MG63 (cell line): ENCODE measurements at regions not wholly inside any gene's neighbourhood (a gene's known extent, or its start where the extent isn't known, plus 50 kb on each side); places are given as distances from the start of the nearest gene placed in this dataset.
"Not testable (repeated sequence)": the region's sequence is repeated elsewhere in the genome, so short reads cannot be mapped to it uniquely, and the experiment has no call there.

Experiments used
- DNase-seq: peaks from one replicate; pipeline ENCODE4 v3.0.0-alpha.2; 2020
- H3K27me3 ChIP-seq: fragments of 250-450 bp; sonication (Bioruptor Pico); 2 replicates; pipeline ENCODE4 v1.5.1; 2020; ENCODE audit warnings: mild to moderate bottlenecking, moderate library complexity
- H3K36me3 ChIP-seq: fragments of 250-450 bp; sonication (Bioruptor Pico); 2 replicates; pipeline ENCODE4 v1.5.1; 2020; ENCODE audit warnings: mild to moderate bottlenecking, moderate library complexity
- H3K4me3 ChIP-seq: fragments of 250-450 bp; sonication (Bioruptor Pico); 2 replicates; pipeline ENCODE4 v1.5.1; 2020; ENCODE audit warnings: mild to moderate bottlenecking, moderate library complexity
- H3K9me3 ChIP-seq: fragments of 250-450 bp; sonication (Bioruptor Pico); 2 replicates; pipeline ENCODE4 v1.5.1; 2020; ENCODE audit warnings: mild to moderate bottlenecking, moderate library complexity

GRCh38 chr6:10174761-10175160 is 240.1 kb downstream of the TFAP2A start:
- no peak for DNase-seq
- H3K36me3 ChIP-seq = no peaks in the 10 kb centered on the region
- no peaks in the 10 kb centered on the region for H3K9me3 ChIP-seq
- no peak overlapping the region for H3K4me3 ChIP-seq
- H3K27me3 ChIP-seq = no peaks in the 10 kb centered on the region

- no peaks in the 10 kb centered on the region for H3K27me3 ChIP-seq
- no peak overlapping the region for H3K4me3 ChIP-seq
- no peak for DNase-seq
- H3K9me3 ChIP-seq = no peaks in the 10 kb centered on the region
- no peaks in the 10 kb centered on the region for H3K36me3 ChIP-seq
These were observed 240.8 kb downstream of the TFAP2A start for GRCh38 chr6:10174056-10174455.

GRCh38 chr6:10171706-10172105 is 243.2 kb downstream of the TFAP2A start:
- not testable (repeated sequence) for H3K4me3 ChIP-seq, H3K36me3 ChIP-seq, DNase-seq

GRCh38 chr6:10170816-10171215 is 244.1 kb downstream of the TFAP2A start:
- no peaks in the 10 kb centered on the region for H3K27me3 ChIP-seq
- no peaks in the 10 kb centered on the region for H3K36me3 ChIP-seq
- no peak for DNase-seq
- H3K4me3 ChIP-seq = no peak overlapping the region
- H3K9me3 ChIP-seq = no peaks in the 10 kb centered on the region

More at GRCh38 chr6:10171706-10172105, 243.2 kb downstream of the TFAP2A start:
- not testable (repeated sequence) for H3K27me3 ChIP-seq, H3K9me3 ChIP-seq

GRCh38 chr6:10166031-10166430 is 248.8 kb downstream of the TFAP2A start:
- Histone ChIP-seq H3K27me3 (no peaks in the 10 kb centered on the region), H3K4me3 (no peak overlapping the region), H3K9me3 (no peaks in the 10 kb centered on the region), H3K36me3 (no peaks in the 10 kb centered on the region)
- no peak for DNase-seq

GRCh38 chr6:10163203-10163962 is 251.5 kb downstream of the TFAP2A start:
- H3K36me3 ChIP-seq = no peaks in the 10 kb centered on the region
- no peak overlapping the region for H3K4me3 ChIP-seq
- H3K9me3 ChIP-seq = no peaks in the 10 kb centered on the region
- DNase-seq = no peak
- no peaks in the 10 kb centered on the region for H3K27me3 ChIP-seq

GRCh38 chr6:10156875-10157274 is 258.0 kb downstream of the TFAP2A start:
- Histone ChIP-seq H3K4me3 (no peak overlapping the region), H3K9me3 (no peaks in the 10 kb centered on the region), H3K27me3 (no peaks in the 10 kb centered on the region), H3K36me3 (no peaks in the 10 kb centered on the region)
- no peak for DNase-seq

GRCh38 chr6:10154251-10154650 is 260.6 kb downstream of the TFAP2A start:
- Histone ChIP-seq H3K9me3 (no peaks in the 10 kb centered on the region), H3K27me3 (no peaks in the 10 kb centered on the region), H3K4me3 (no peak overlapping the region), H3K36me3 (no peaks in the 10 kb centered on the region)
- no peak for DNase-seq

GRCh38 chr6:10151144-10151915 is 263.5 kb downstream of the TFAP2A start:
- Histone ChIP-seq H3K36me3 (no peaks in the 10 kb centered on the region), H3K27me3 (no peaks in the 10 kb centered on the region), H3K4me3 (no peak overlapping the region), H3K9me3 (peaks cover 3% of the 10 kb centered on the region)
- DNase-seq = peak; percentile 17

- H3K36me3 ChIP-seq = no peaks in the 10 kb centered on the region
- H3K9me3 ChIP-seq = peaks cover 6% of the 10 kb centered on the region
- H3K27me3 ChIP-seq = no peaks in the 10 kb centered on the region
- no peak overlapping the region for H3K4me3 ChIP-seq
- no peak for DNase-seq
These were observed 265.3 kb downstream of the TFAP2A start for GRCh38 chr6:10149603-10150002.

- Histone ChIP-seq H3K4me3 (peak overlapping the region; percentile 34), H3K27me3 (no peaks in the 10 kb centered on the region), H3K9me3 (peaks cover 6% of the 10 kb centered on the region), H3K36me3 (no peaks in the 10 kb centered on the region)
- DNase-seq = peak; percentile 45
These were observed 268.0 kb downstream of the TFAP2A start for GRCh38 chr6:10146715-10147451.

GRCh38 chr6:10144772-10145171 is 270.1 kb downstream of the TFAP2A start:
- Histone ChIP-seq H3K9me3 (peaks cover 6% of the 10 kb centered on the region), H3K36me3 (no peaks in the 10 kb centered on the region), H3K4me3 (no peak overlapping the region), H3K27me3 (no peaks in the 10 kb centered on the region)
- DNase-seq = no peak

- Histone ChIP-seq H3K36me3 (no peaks in the 10 kb centered on the region), H3K4me3 (no peak overlapping the region), H3K27me3 (no peaks in the 10 kb centered on the region), H3K9me3 (peaks cover 6% of the 10 kb centered on the region)
- DNase-seq = no peak
These were observed 273.0 kb downstream of the TFAP2A start for GRCh38 chr6:10141746-10142443.

- no peak overlapping the region for H3K4me3 ChIP-seq
- no peaks in the 10 kb centered on the region for H3K27me3 ChIP-seq
- no peak for DNase-seq
- H3K9me3 ChIP-seq = 0 out of 2 replicates have a peak, but pooled peaks cover 2% of the 10 kb centered on the region
- H3K36me3 ChIP-seq = no peaks in the 10 kb centered on the region
These were observed 274.1 kb downstream of the TFAP2A start for GRCh38 chr6:10140824-10141223.

GRCh38 chr6:10140136-10140535 is 274.7 kb downstream of the TFAP2A start:
- Histone ChIP-seq H3K4me3 (no peak overlapping the region), H3K9me3 (0 out of 2 replicates have a peak, but pooled peaks cover 2% of the 10 kb centered on the region), H3K27me3 (no peaks in the 10 kb centered on the region), H3K36me3 (no peaks in the 10 kb centered on the region)
- no peak for DNase-seq

GRCh38 chr6:10138917-10139316 is 276.0 kb downstream of the TFAP2A start:
- Histone ChIP-seq H3K27me3 (no peaks in the 10 kb centered on the region), H3K9me3 (no peaks in the 10 kb centered on the region), H3K36me3 (no peaks in the 10 kb centered on the region), H3K4me3 (no peak overlapping the region)
- DNase-seq = peak; percentile 73

- Histone ChIP-seq H3K4me3 (no peak overlapping the region), H3K36me3 (no peaks in the 10 kb centered on the region), H3K27me3 (no peaks in the 10 kb centered on the region), H3K9me3 (no peaks in the 10 kb centered on the region)
- DNase-seq = no peak
These were observed 278.2 kb downstream of the TFAP2A start for GRCh38 chr6:10136636-10137035.
